PC-9 (cell line): ENCODE measurements at regions not wholly inside any gene's neighbourhood (a gene's known extent, or its start where the extent isn't known, plus 50 kb on each side); places are given as distances from the start of the nearest gene placed in this dataset.

Experiments used
- BruUV-seq: library from RNA; stranded (reverse); fragments of 400-500 nt; replicated peaks from 2 replicates; lab custom pipeline; 2021; lab: Mats Ljungman, UMichigan
- CTCF ChIA-PET: fragments of 300-600 bp; sonication (Branson Sonifier 250); formaldehyde crosslinking; loops from one replicate; lab custom pipeline; 2022; ENCODE audit warnings: antibody characterized with exemption; lab: Charles Lee
- POLR2A ChIA-PET: fragments of 300-600 bp; sonication (Branson Sonifier 250); formaldehyde crosslinking; loops from one replicate; lab custom pipeline; 2022; ENCODE audit warnings: antibody characterized with exemption; ENCODE audit not compliant: unreplicated experiment; lab: Charles Lee
- DNase-seq, 2 experiments: peaks; one replicate each; pipeline versions ENCODE4 v3.0.0 to v3.0.0-alpha.2; 2015 to 2022; ENCODE audit warnings: mixed read lengths in 1 of 2
- H2AFZ ChIP-seq: fragments of 200-600 bp; sonication (generic); 2 replicates; pipeline ENCODE4 v1.8.1; 2017; ENCODE audit warnings: antibody characterized with exemption
- H3F3A ChIP-seq: fragments of 200-600 bp; sonication (generic); 2 replicates; pipeline ENCODE4 v1.8.1; 2017; ENCODE audit warnings: antibody characterized with exemption, mild to moderate bottlenecking, low read depth; ENCODE audit not compliant: insufficient read depth
- H3K27ac ChIP-seq: fragments of 200-600 bp; sonication (generic); 2 replicates; pipeline ENCODE4 v1.6.1; 2016; ENCODE audit warnings: mixed run types
- H3K27me3 ChIP-seq: fragments of 200-600 bp; sonication (generic); 2 replicates; pipeline ENCODE4 v1.6.1; 2016; ENCODE audit warnings: low read depth, mixed run types; ENCODE audit not compliant: insufficient read depth
- H3K36me3 ChIP-seq: fragments of 200-600 bp; sonication (generic); 2 replicates; pipeline ENCODE4 v1.6.1; 2016; ENCODE audit warnings: low read depth, mixed run types
- H3K4me1 ChIP-seq: fragments of 200-600 bp; sonication (generic); replicated peaks from 2 replicates; pipeline ENCODE4 v1.6.1; 2016; ENCODE audit warnings: mixed run types; ENCODE audit not compliant: insufficient read depth
- H3K4me2 ChIP-seq: fragments of 200-600 bp; sonication (generic); 2 replicates; pipeline ENCODE4 v1.6.1; 2017; ENCODE audit warnings: mixed run types
- H3K4me3 ChIP-seq: fragments of 200-600 bp; sonication (generic); 2 replicates; pipeline ENCODE4 v1.6.1; 2016; ENCODE audit warnings: mixed run types
- H3K79me2 ChIP-seq: fragments of 200-600 bp; sonication (generic); 2 replicates; pipeline ENCODE4 v1.6.1; 2017; ENCODE audit warnings: low read depth, mixed run types
- H3K9me2 ChIP-seq: fragments of 200-600 bp; sonication (generic); 2 replicates; pipeline ENCODE4 v1.8.1; 2017; ENCODE audit warnings: mild to moderate bottlenecking; ENCODE audit not compliant: insufficient read depth
- H3K9me3 ChIP-seq: fragments of 200-600 bp; sonication (generic); 2 replicates; pipeline ENCODE4 v1.8.1; 2016; ENCODE audit warnings: low read depth; ENCODE audit not compliant: insufficient read depth
- H4K20me1 ChIP-seq: fragments of 200-600 bp; sonication (generic); 2 replicates; pipeline ENCODE4 v1.8.1; 2017; ENCODE audit not compliant: insufficient read depth
- EZH2 ChIP-seq: fragments of 200-600 bp; sonication (generic); IDR thresholded peaks from 2 replicates; pipeline ENCODE4 v1.8.0; 2017; ENCODE audit warnings: antibody characterized with exemption, low read depth
- intact Hi-C: fragments of 100-400 bp; cut with micrococcal nuclease; formaldehyde crosslinking; loops from one replicate; pipeline ENCODE4 v1.10.0; 2022; ENCODE audit not compliant: unreplicated experiment
- TF ChIP-seq, protein P1 (sequence below): fragments of 200-600 bp; sonication (generic); conservative IDR thresholded peaks from 2 replicates; pipeline ENCODE4 v1.6.1; 2017; ENCODE audit warnings: mixed run types, antibody characterized with exemption, mild to moderate bottlenecking, moderate library complexity

DNA sequence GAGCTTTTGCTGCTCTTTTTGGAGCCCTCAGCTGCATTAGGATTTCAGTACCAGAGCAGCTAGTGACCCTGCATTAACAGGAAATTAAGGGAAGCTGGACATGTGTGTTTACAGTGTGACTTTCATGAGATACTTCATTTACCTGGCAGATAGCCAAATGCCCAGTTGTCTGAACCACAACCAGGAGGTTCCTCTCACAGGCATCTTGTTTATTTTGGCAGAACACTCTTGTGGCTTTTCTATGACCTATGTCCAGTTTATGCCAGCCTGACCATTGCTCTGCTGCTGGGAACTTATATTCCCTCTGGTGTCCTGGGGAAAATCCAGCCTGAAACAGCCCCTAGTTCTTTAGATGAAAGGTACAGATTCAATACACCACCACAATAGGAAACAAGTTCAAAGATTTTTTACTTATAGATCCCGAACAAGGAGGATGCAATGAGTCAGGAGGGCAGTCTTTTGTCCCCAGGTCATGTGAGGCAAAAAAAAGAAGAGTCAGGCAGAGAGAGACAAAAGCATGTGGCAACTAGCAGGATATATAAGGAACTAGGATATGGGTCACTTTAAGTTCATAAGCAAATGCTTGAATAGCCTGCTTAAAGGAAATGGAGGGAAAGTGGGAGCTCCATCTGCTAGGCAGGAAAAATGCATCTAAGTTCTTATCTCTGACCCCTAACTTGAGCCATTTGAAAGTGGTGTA is 379.3 kb downstream of the INSC start:
- no peaks in the 10 kb centered on the region for H4K20me1 ChIP-seq
- BruUV-seq: no TSS peak
- POLR2A ChIA-PET: no interaction called here
- 0 out of 2 replicates have a peak overlapping the region, but pooled peaks have one; percentile 20 for H3K4me3 ChIP-seq
- H2AFZ ChIP-seq: peak overlapping the region; percentile 28; the same call in 1 of the 2 replicates
- H3K36me3 ChIP-seq: no peaks in the 10 kb centered on the region
- peaks cover 21% of the 10 kb centered on the region for H3F3A ChIP-seq
- DNase-seq: peak in 1 of 2 experiments; percentile 79
- no peaks in the 10 kb centered on the region for H3K27me3 ChIP-seq
- no peaks in the 10 kb centered on the region for H3K9me3 ChIP-seq
- no peaks in the 10 kb centered on the region for H3K79me2 ChIP-seq
- intact Hi-C loops: no loop called here
- H3K27ac ChIP-seq: peak overlapping the region; percentile 70
- CTCF ChIA-PET: no interaction called here
- peak overlapping the region; percentile 61 for H3K4me2 ChIP-seq
- TF ChIP-seq EZH2: no peak
- TF ChIP-seq, protein P1, sequence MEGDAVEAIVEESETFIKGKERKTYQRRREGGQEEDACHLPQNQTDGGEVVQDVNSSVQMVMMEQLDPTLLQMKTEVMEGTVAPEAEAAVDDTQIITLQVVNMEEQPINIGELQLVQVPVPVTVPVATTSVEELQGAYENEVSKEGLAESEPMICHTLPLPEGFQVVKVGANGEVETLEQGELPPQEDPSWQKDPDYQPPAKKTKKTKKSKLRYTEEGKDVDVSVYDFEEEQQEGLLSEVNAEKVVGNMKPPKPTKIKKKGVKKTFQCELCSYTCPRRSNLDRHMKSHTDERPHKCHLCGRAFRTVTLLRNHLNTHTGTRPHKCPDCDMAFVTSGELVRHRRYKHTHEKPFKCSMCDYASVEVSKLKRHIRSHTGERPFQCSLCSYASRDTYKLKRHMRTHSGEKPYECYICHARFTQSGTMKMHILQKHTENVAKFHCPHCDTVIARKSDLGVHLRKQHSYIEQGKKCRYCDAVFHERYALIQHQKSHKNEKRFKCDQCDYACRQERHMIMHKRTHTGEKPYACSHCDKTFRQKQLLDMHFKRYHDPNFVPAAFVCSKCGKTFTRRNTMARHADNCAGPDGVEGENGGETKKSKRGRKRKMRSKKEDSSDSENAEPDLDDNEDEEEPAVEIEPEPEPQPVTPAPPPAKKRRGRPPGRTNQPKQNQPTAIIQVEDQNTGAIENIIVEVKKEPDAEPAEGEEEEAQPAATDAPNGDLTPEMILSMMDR: no peak
- H3K9me2 ChIP-seq: no peaks in the 10 kb centered on the region
- H3K4me1 ChIP-seq: peaks cover 32% of the 10 kb centered on the region

DNA sequence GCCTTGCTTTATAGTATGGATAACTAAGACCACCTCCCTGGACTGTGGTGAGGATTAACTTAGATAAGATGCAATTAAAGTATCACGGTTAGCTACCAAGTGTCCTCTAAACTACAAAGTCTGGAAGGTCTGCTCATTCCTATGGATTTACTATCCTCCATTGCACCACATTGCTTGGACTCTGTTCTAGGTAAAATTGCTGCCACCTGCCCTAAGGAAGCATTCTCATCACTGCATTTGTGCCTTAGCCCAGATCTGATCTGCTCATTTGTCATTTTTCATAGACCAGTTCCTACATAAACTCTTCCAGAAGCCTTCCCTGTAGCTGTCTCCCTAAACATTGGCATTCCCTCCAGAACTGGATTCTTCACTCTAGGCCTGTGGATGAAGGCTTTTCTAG is 380.0 kb downstream of the INSC start:
- H4K20me1 ChIP-seq: no peaks in the 10 kb centered on the region
- ChIA-PET CTCF (no interaction called here), POLR2A (no interaction called here)
- peak overlapping the region; percentile 70 for H3K27ac ChIP-seq
- no TSS peak for BruUV-seq
- H3K27me3 ChIP-seq: no peaks in the 10 kb centered on the region
- peaks cover 21% of the 10 kb centered on the region for H3F3A ChIP-seq
- H3K79me2 ChIP-seq: no peaks in the 10 kb centered on the region
- H3K4me3 ChIP-seq: no peak overlapping the region
- DNase-seq: no peak
- no peaks in the 10 kb centered on the region for H3K9me3 ChIP-seq
- peak overlapping the region; percentile 28; the same call in 1 of the 2 replicates for H2AFZ ChIP-seq
- H3K36me3 ChIP-seq: no peaks in the 10 kb centered on the region
- peak overlapping the region; percentile 61 for H3K4me2 ChIP-seq
- H3K4me1 ChIP-seq: peaks cover 32% of the 10 kb centered on the region
- intact Hi-C loops: no loop called here
- H3K9me2 ChIP-seq: no peaks in the 10 kb centered on the region
- TF ChIP-seq, protein P1: no peak

DNA sequence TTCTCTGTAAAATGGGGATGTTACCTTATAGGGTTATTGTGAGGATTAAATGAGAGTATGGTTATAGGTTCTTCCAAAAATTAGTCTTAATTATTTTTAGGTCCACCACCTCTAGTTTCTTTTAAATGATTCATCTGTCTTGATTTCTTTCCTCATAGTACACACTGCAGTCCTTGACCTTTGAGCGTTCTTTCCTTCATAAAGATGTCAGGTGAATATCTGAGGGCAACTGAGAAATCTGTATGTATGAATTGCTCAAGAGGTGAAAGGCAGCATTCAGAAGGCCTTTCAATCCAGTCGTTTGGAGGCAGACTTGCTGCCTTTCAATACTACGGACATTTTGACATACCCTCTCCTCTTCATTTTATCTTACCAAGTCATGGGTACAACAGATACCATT is 380.7 kb downstream of the INSC start:
- Histone ChIP-seq H3K4me2 (peak overlapping the region; percentile 61), H3K79me2 (no peaks in the 10 kb centered on the region), H3F3A (peaks cover 21% of the 10 kb centered on the region), H2AFZ (no peak overlapping the region), H3K9me2 (no peaks in the 10 kb centered on the region), H3K9me3 (no peaks in the 10 kb centered on the region), H3K36me3 (no peaks in the 10 kb centered on the region), H4K20me1 (no peaks in the 10 kb centered on the region), H3K4me3 (no peak overlapping the region), H3K27ac (0 out of 2 replicates have a peak overlapping the region, but pooled peaks have one; percentile 70), H3K4me1 (peaks cover 32% of the 10 kb centered on the region), H3K27me3 (no peaks in the 10 kb centered on the region)
- CTCF ChIA-PET: no interaction called here
- POLR2A ChIA-PET: no interaction called here
- no TSS peak for BruUV-seq
- DNase-seq: no peak
- TF ChIP-seq, protein P1: no peak
- TF ChIP-seq EZH2: no peak
- intact Hi-C loops: no loop called here
